HG02588 (cell line): ENCODE measurements at regions not wholly inside any gene's neighbourhood (a gene's known extent, or its start where the extent isn't known, plus 50 kb on each side); places are given as distances from the start of the nearest gene placed in this dataset.

Experiments
- ATAC-seq: cut with Tn5 transposase; IDR thresholded peaks from one replicate; pipeline ENCODE4 v1.9.1; 2021; ENCODE audit warnings: mild to moderate bottlenecking, moderate library complexity; ENCODE audit not compliant: unreplicated experiment

DNA sequence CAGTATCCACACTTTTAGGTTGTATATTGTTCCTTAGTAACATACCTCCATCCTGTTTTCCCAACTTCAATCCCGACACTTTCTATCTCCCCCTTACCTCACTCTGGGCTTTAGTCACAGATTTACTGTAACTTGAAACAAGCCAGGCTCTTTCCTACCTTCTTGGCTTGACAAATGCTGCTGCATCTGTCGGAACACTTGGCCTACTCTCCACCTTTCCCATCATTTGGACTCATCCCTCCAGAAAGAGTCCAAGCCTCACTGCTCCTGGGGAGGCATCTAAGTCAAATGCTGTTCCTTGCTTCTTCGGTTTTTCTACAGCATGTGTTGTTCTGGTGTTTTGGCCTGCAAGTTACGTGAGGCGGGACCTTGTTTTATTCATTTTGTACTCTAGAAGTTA is 142.4 kb downstream of the DACT1 start:
- ATAC-seq = no peak

DNA sequence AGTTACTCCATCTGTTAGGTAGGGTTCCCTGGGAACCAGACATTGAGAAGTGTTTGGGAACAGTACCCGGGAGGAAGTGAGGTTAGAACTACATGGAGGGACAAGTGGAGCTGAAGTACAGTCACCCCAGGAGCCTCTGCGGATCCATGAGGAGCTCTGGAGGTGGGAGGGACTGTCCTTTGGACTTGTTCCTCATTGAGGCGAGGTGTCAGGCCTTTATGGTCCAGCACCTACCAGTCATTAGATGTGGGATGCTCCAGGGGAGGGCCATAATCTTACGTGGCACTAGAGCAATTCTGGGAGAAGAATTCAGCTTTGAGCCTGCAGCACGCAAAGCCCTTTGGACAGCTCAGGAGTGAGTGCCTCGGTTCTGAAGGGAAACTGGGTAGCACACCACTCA is 142.8 kb downstream of the DACT1 start:
- no peak for ATAC-seq

DNA sequence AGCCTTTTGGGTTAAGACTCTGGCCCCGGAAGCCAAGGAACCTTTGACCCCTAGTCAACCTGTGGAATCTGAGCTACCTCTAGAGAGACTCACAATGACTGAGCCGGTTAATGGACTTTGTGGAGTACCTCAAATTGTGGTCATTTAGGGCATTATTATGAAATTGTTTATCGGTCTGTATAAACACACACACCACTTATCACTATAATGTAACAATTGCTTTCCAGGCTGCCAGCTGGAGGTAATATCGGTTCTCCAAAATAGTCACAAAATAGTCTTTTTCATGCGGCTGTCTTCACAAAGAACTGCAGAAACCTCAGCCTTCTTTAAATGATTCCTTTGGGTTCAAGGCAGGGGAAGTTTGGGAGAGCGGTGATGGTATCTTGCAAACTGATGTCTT is 144.2 kb downstream of the DACT1 start:
- no peak for ATAC-seq

GRCh38 chr14:58783792-58784511 is 146.2 kb downstream of the DACT1 start:
- no peak for ATAC-seq

DNA sequence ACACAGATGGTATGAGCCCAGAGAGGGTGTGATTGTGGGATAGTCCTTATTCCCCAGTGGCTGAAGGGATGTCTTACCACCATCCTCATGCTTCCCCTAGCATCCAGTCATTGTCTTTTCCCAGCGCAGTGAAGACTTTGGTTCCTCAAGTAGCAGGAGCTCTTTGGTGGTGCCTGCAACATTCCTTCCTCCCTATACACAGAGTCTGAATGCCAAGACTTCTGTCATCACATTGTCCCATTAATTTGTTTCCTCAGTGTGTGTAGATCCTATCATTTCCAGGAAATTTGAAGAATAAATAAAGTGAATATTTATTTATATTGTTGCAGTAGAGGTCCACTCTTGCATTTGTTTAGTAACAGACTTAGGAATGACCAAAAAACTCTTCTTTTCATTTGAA is 147.2 kb downstream of the DACT1 start:
- no peak for ATAC-seq

DNA sequence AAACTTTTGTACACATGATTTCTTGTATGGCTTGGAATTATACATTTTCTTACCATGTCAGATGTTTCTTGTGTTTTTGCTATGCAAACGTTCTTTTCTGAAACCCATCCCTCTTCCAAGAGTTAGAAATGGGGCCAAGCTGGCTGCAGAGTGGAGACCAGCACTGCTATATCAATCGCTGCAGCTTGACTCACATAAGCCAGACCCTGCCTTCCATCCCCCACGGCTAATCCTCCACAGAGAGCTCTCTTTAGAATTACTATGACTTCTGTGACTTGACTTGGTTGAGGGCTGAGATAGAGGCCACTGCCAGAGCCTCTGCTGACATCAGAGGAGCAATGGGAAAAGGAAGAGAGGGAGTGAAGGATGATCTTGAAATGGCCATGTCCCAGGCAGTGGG is 147.9 kb downstream of the DACT1 start:
- no peak for ATAC-seq

DNA sequence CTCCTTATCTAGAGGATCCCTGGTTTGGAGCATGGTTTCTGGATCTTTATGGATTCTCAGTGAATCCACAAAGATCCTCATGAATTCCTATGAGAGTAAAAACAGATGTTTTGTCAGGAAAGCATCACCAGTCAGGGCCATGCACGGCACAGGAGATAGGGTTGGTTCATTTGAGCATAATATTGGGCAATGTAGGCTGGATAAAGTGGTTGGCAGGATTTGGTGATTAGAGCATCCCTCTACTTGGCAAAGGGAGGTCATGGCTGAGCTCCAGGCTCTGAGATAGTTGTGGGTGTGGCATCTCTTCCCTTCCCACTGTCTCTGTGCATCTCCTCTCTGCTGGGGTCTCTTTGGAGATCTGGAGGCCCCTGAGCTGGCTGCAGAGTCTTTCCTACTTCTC is 149.8 kb downstream of the DACT1 start:
- ATAC-seq = no peak

GRCh38 chr14:58788655-58789503 is 151.1 kb downstream of the DACT1 start:
- no peak for ATAC-seq

- no peak for ATAC-seq
Observed at GRCh38 chr14:58789736-58790135, 152.0 kb downstream of the DACT1 start.

- ATAC-seq = no peak
Observed at GRCh38 chr14:58792416-58792815, 154.7 kb downstream of the DACT1 start.

GRCh38 chr14:58793131-58793740 is 155.5 kb downstream of the DACT1 start:
- no peak for ATAC-seq

- ATAC-seq = peak; percentile 23
Observed at GRCh38 chr14:58794993-58795762, 157.4 kb downstream of the DACT1 start.

- ATAC-seq = no peak
Observed at GRCh38 chr14:58796242-58797009, 158.7 kb downstream of the DACT1 start.

GRCh38 chr14:58797010-58797429 is 159.3 kb downstream of the DACT1 start:
- peak; percentile 78 for ATAC-seq

DNA sequence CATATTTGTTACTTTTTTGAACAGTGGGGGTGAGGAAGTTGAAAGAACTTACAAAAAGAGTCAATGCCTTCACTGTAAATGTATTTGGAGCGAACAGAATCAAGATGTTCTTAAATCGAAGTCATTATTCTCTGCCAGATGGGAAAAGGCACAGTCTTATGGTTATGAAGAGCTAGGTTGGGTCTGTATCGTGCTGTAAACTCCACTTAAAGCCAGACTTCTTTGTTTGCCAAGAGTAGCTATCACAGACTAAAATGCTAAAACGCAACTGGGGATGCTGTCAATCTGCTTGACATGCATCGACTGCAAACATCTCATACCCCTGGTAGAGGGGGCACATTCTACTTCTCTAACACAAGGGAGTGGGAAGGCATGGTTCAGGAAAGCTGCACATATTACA is 160.4 kb downstream of the DACT1 start:
- no peak for ATAC-seq

DNA sequence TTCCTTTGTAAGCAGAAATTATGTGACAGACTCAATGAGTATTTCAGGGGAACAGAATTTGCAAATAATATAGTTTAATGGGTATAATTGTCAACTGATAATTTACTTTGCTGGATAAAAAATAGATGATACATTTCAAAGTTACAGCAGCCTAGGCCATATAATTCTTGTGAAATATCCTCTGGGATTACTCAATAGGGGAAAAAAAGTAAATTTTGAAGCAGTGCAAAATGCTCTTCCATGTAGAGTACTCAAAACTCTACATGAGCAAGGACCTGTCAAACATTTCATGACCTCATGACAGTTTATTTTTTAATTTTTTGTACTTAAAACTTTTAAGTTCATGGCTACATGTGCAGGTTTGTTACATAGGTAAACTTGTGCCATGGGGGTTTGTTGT is 163.3 kb downstream of the DACT1 start:
- no peak for ATAC-seq

DNA sequence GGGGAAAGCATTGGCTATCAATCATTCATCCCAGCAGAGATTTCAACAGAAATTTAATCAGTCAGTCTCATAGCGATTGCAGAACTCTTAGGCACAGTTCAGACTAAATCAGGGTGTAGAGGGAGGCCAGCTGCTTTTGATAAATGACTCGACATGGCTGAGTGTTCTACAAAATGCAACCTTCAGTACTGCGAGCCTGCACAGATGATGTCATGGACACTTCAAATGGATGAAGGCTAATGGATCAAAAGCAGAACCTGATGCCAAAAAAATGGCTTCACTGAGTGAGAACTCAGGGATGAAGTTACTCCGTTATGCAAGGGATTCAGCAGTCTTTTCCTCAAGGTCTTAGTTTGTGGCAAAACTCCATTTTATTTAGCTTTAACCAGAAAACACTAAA is 167.3 kb downstream of the DACT1 start:
- no peak for ATAC-seq

GRCh38 chr14:58805605-58806409 is 168.0 kb downstream of the DACT1 start:
- ATAC-seq = no peak

- ATAC-seq = no peak
Observed at GRCh38 chr14:58807191-58807590, 169.4 kb downstream of the DACT1 start.

DNA sequence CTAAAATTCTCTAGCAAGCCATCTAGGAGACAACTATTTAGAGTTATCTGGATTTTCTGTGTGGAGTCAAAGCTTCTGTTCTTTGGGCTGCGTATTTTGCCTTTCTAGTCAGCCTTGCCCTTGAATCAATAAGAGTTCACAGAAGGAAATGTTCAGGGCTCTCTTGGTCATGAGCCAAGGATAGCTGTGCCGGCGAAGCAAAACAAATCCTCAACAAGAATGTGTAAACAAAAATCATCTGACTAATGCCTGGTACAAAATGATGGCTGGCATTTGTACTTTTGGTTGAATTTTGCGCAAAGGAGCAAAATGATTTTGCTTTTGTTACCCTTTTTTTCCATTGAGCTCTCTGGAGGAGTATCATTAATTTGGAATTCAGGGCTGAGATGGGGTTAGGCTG is 171.1 kb downstream of the DACT1 start:
- ATAC-seq = no peak
